ENCODE measurements at regions not wholly inside any gene's neighbourhood (a gene's known extent, or its start where the extent isn't known, plus 50 kb on each side); places are given as distances from the start of the nearest gene placed in this dataset.

- no peak for DNase-seq
Measured at GRCh38 chr6:105753207-105753606, 332.9 kb upstream of the PRDM1 start.

- no peak for DNase-seq
Measured at GRCh38 chr6:105750089-105750488, 336.0 kb upstream of the PRDM1 start.

GRCh38 chr6:105748737-105749161 is 337.4 kb upstream of the PRDM1 start:
- no peak for DNase-seq

- no peak for DNase-seq
Measured at GRCh38 chr6:105747823-105748405, 338.2 kb upstream of the PRDM1 start.

GRCh38 chr6:105746509-105746908 is 339.6 kb upstream of the PRDM1 start:
- no peak for DNase-seq

GRCh38 chr6:105746130-105746505 is 340.0 kb upstream of the PRDM1 start:
- no peak for DNase-seq

GRCh38 chr6:105745464-105746129 is 340.5 kb upstream of the PRDM1 start:
- DNase-seq, result no peak

GRCh38 chr6:105744815-105745214 is 341.3 kb upstream of the PRDM1 start:
- DNase-seq, result no peak

- DNase-seq, result no peak
Measured at GRCh38 chr6:105740946-105741645, 338.2 kb upstream of the PREP start.

- DNase-seq, result no peak
Measured at GRCh38 chr6:105739764-105740163, 336.9 kb upstream of the PREP start.

- DNase-seq, result peak; percentile 54
Measured at GRCh38 chr6:105733556-105734162, 330.8 kb upstream of the PREP start.

GRCh38 chr6:105728995-105729394 is 326.1 kb upstream of the PREP start:
- DNase-seq, result no peak

- no peak for DNase-seq
Measured at GRCh38 chr6:105726902-105727655, 324.2 kb upstream of the PREP start.

- DNase-seq, result no peak
Measured at GRCh38 chr6:105714846-105715245, 312.0 kb upstream of the PREP start.

GRCh38 chr6:105713474-105714118 is 310.7 kb upstream of the PREP start:
- DNase-seq, result no peak

- no peak for DNase-seq
Measured at GRCh38 chr6:105711216-105711615, 308.3 kb upstream of the PREP start.

GRCh38 chr6:105705608-105706007 is 302.7 kb upstream of the PREP start:
- no peak for DNase-seq

GRCh38 chr6:105695461-105695860 is 292.6 kb upstream of the PREP start:
- DNase-seq, result no peak

GRCh38 chr6:105692613-105693215 is 289.8 kb upstream of the PREP start:
- peak; percentile 80 for DNase-seq

GRCh38 chr6:105691971-105692370 is 289.1 kb upstream of the PREP start:
- DNase-seq, result no peak

- DNase-seq, result no peak
Measured at GRCh38 chr6:105691081-105691480, 288.2 kb upstream of the PREP start.

GRCh38 chr6:105688573-105688972 is 285.7 kb upstream of the PREP start:
- no peak for DNase-seq

Measured in NCI-H774 (cell line).